ENCODE measurements at regions not wholly inside any gene's neighbourhood (a gene's known extent, or its start where the extent isn't known, plus 50 kb on each side); places are given as distances from the start of the nearest gene placed in this dataset.

- TF ChIP-seq EZH2 (IDR thresholded peaks at IDR 0.05; ENCODE audit: insufficient read depth, low read length) (no peak), CTCF (IDR thresholded peaks at IDR 0.05; ENCODE audit: insufficient read depth, low read depth, low read length) (peak; percentile 27)
- peak; percentile 2 for DNase-seq (ENCODE audit: low read depth)
- no peak overlapping the region for H3K9ac ChIP-seq (ENCODE audit: low read length)
- Mint-ChIP-seq H3K27me3 (ENCODE audit: low read depth, unreplicated experiment) (peaks cover 33% of the 10 kb centered on the region), H3K4me1 (ENCODE audit: low read depth, unreplicated experiment) (no peaks in the 10 kb centered on the region), H3K9me3 (ENCODE audit: unreplicated experiment) (no peaks in the 10 kb centered on the region), H3K27ac (ENCODE audit: unreplicated experiment) (no peak overlapping the region), H3K4me3 (ENCODE audit: unreplicated experiment) (no peak overlapping the region), H3K36me3 (ENCODE audit: low read depth, unreplicated experiment) (no peaks in the 10 kb centered on the region)
- H2AFZ ChIP-seq (ENCODE audit: low read depth, low read length) = peak overlapping the region; percentile 26
- no peak overlapping the region for H3K4me3 ChIP-seq (ENCODE audit: insufficient read depth, low read depth, low read length)
- H3K4me1 ChIP-seq (ENCODE audit: insufficient read depth, low read length) = no peaks in the 10 kb centered on the region
- no peaks in the 10 kb centered on the region for H3K9me3 ChIP-seq (ENCODE audit: insufficient read depth, low read depth, low read length)
- H3K27ac ChIP-seq (ENCODE audit: low read depth, low read length) = no peak overlapping the region
- no peaks in the 10 kb centered on the region for H3K79me2 ChIP-seq (ENCODE audit: insufficient read depth, low read length)
- H4K20me1 ChIP-seq (ENCODE audit: insufficient read depth, low read length) = no peaks in the 10 kb centered on the region
- no peaks in the 10 kb centered on the region for H3K27me3 ChIP-seq (ENCODE audit: insufficient read depth, low read length)
- H3K36me3 ChIP-seq (ENCODE audit: insufficient read depth, low read length) = no peaks in the 10 kb centered on the region
- FAIRE-seq = no peak
- no peak overlapping the region for H3K4me2 ChIP-seq (ENCODE audit: low read length)
Measured at GRCh38 chr19:32287811-32288227, 57.6 kb upstream of the ZNF507 start.

DNA sequence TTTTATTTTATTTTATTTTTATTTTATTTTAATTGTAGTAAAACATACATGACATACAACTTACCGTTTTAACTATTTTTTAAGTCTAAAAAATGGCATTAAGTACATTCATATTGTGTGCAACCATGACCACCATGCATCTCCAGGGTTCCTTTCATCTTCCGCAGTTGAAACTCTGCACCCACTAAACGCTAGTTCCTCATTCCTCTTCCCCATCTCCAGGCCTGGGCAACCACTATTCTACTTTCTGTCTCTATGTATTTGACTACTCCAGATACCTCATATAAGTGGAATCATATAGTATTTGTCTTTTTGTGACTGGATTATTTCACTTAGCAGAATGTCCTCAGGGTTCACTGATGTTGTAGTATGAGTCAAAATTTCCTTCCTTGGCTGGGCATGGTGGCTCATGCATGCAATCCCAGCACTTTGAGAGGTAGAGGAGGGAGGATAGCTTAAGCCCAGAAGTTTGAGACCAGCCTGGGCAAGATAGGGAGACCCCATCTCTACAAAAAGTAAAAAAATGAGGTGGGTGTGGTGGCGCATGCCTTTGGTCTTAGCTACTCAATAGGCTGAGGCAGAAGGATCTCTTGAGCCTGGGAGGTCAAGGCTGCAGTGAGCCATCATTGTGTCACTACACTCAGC lies 55.7 kb upstream of the ZNF507 start:
- H3K9me3 Mint-ChIP-seq (ENCODE audit: unreplicated experiment) = no peaks in the 10 kb centered on the region
- no peak overlapping the region for H3K4me3 ChIP-seq (ENCODE audit: insufficient read depth, low read depth, low read length)
- H3K36me3 Mint-ChIP-seq (ENCODE audit: low read depth, unreplicated experiment) = no peaks in the 10 kb centered on the region
- H3K27ac ChIP-seq (ENCODE audit: low read depth, low read length) = no peak overlapping the region
- H3K27me3 Mint-ChIP-seq (ENCODE audit: low read depth, unreplicated experiment) = peaks cover 23% of the 10 kb centered on the region
- no peaks in the 10 kb centered on the region for H3K79me2 ChIP-seq (ENCODE audit: insufficient read depth, low read length)
- H3K4me1 Mint-ChIP-seq (ENCODE audit: low read depth, unreplicated experiment) = no peaks in the 10 kb centered on the region
- no peak overlapping the region for H3K4me3 Mint-ChIP-seq (ENCODE audit: unreplicated experiment)
- H2AFZ ChIP-seq (ENCODE audit: low read depth, low read length) = no peak overlapping the region
- H3K9ac ChIP-seq (ENCODE audit: low read length) = no peak overlapping the region
- no peaks in the 10 kb centered on the region for H3K27me3 ChIP-seq (ENCODE audit: insufficient read depth, low read length)
- no peaks in the 10 kb centered on the region for H3K4me1 ChIP-seq (ENCODE audit: insufficient read depth, low read length)
- DNase-seq (ENCODE audit: low read depth) (no peak), FAIRE-seq (no peak)
- TF ChIP-seq CTCF (IDR thresholded peaks at IDR 0.05; ENCODE audit: insufficient read depth, low read depth, low read length) (no peak), EZH2 (IDR thresholded peaks at IDR 0.05; ENCODE audit: insufficient read depth, low read length) (no peak)
- H3K27ac Mint-ChIP-seq (ENCODE audit: unreplicated experiment) = no peak overlapping the region
- no peaks in the 10 kb centered on the region for H4K20me1 ChIP-seq (ENCODE audit: insufficient read depth, low read length)
- no peaks in the 10 kb centered on the region for H3K36me3 ChIP-seq (ENCODE audit: insufficient read depth, low read length)
- H3K9me3 ChIP-seq (ENCODE audit: insufficient read depth, low read depth, low read length) = no peaks in the 10 kb centered on the region
- no peak overlapping the region for H3K4me2 ChIP-seq (ENCODE audit: low read length)

DNA sequence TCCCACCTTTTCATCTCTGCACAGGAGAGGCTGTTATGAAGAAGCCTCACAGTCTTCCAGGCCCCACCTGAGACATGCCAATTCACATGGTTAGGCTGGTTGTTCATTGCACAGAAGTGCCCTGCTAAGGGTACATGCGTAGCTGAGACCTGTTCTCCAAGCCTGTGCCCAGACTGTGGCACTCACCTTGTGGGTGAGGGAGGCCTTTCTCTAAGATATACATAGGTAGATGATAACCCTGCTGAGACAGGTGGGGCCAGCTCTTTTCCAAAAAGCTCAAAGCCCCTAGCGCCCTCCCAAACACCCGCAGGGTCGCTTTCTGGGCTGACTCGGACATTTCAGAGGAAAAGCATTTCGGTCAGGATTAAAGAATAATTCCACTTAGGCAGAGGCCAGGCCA lies 53.5 kb upstream of the ZNF507 start:
- Histone ChIP-seq H3K9ac (ENCODE audit: low read length) (no peak overlapping the region), H3K36me3 (ENCODE audit: insufficient read depth, low read length) (no peaks in the 10 kb centered on the region), H4K20me1 (ENCODE audit: insufficient read depth, low read length) (no peaks in the 10 kb centered on the region), H3K9me3 (ENCODE audit: insufficient read depth, low read depth, low read length) (no peaks in the 10 kb centered on the region), H2AFZ (ENCODE audit: low read depth, low read length) (no peak overlapping the region), H3K27ac (ENCODE audit: low read depth, low read length) (no peak overlapping the region), H3K4me3 (ENCODE audit: insufficient read depth, low read depth, low read length) (no peak overlapping the region), H3K27me3 (ENCODE audit: insufficient read depth, low read length) (no peaks in the 10 kb centered on the region), H3K4me2 (ENCODE audit: low read length) (no peak overlapping the region), H3K4me1 (ENCODE audit: insufficient read depth, low read length) (no peaks in the 10 kb centered on the region), H3K79me2 (ENCODE audit: insufficient read depth, low read length) (no peaks in the 10 kb centered on the region)
- Mint-ChIP-seq H3K27ac (ENCODE audit: unreplicated experiment) (no peak overlapping the region), H3K27me3 (ENCODE audit: low read depth, unreplicated experiment) (peaks cover 12% of the 10 kb centered on the region), H3K4me1 (ENCODE audit: low read depth, unreplicated experiment) (no peaks in the 10 kb centered on the region), H3K9me3 (ENCODE audit: unreplicated experiment) (no peaks in the 10 kb centered on the region), H3K36me3 (ENCODE audit: low read depth, unreplicated experiment) (no peaks in the 10 kb centered on the region), H3K4me3 (ENCODE audit: unreplicated experiment) (no peak overlapping the region)
- DNase-seq (ENCODE audit: low read depth) (no peak), FAIRE-seq (no peak)
- TF ChIP-seq EZH2 (IDR thresholded peaks at IDR 0.05; ENCODE audit: insufficient read depth, low read length) (no peak), CTCF (IDR thresholded peaks at IDR 0.05; ENCODE audit: insufficient read depth, low read depth, low read length) (no peak)

Measured in astrocyte (in vitro differentiated cells and primary cell).